Trophoblast cell (in vitro differentiated cells and primary cell): ENCODE measurements at regions not wholly inside any gene's neighbourhood (a gene's known extent, or its start where the extent isn't known, plus 50 kb on each side); places are given as distances from the start of the nearest gene placed in this dataset.

Source experiments
- DNase-seq, 2 donors: peaks; one replicate each; pipeline ENCODE4 v3.0.0-alpha.2; 2016
- H2AFZ ChIP-seq: 2 replicates; pipeline ENCODE4 v1.6.1; 2013; ENCODE audit warnings: low read length, moderate library complexity, mild to moderate bottlenecking; ENCODE audit not compliant: insufficient read depth, poor library complexity
- H2AK5ac ChIP-seq: 2 replicates; pipeline ENCODE4 v1.6.1; 2013; ENCODE audit warnings: mild to moderate bottlenecking, low read length
- H2BK120ac ChIP-seq: 2 replicates; pipeline ENCODE4 v1.6.1; 2013; ENCODE audit warnings: low read length, mild to moderate bottlenecking, moderate library complexity; ENCODE audit not compliant: insufficient read depth, poor library complexity
- H2BK12ac ChIP-seq: 2 replicates; pipeline ENCODE4 v1.6.1; 2013; ENCODE audit warnings: mild to moderate bottlenecking, low read length, moderate library complexity
- H2BK5ac ChIP-seq: 2 replicates; pipeline ENCODE4 v1.6.1; 2013; ENCODE audit warnings: low read length, low read depth, moderate library complexity, mild to moderate bottlenecking; ENCODE audit not compliant: poor library complexity
- H3K14ac ChIP-seq: 2 replicates; pipeline ENCODE4 v1.6.1; 2013; ENCODE audit warnings: mild to moderate bottlenecking, low read length
- H3K18ac ChIP-seq: 2 replicates; pipeline ENCODE4 v1.6.1; 2013; ENCODE audit warnings: mild to moderate bottlenecking, low read length
- H3K23ac ChIP-seq: 2 replicates; pipeline ENCODE4 v1.6.1; 2013; ENCODE audit warnings: low read length
- H3K27ac ChIP-seq: 2 replicates; pipeline ENCODE4 v1.5.1; 2013; ENCODE audit warnings: low read depth, mild to moderate bottlenecking, inconsistent platforms, low read length, moderate library complexity
- H3K27me3 ChIP-seq: 2 replicates; pipeline ENCODE4 v1.6.1; 2013; ENCODE audit warnings: inconsistent platforms, mild to moderate bottlenecking, low read length, moderate library complexity; ENCODE audit not compliant: insufficient read depth
- H3K36me3 ChIP-seq, 2 experiments: 1 replicate in 1 of 2; 2 replicates in 1 of 2; pipeline ENCODE4 v1.6.1; 2013; ENCODE audit warnings: low read length in 2 of 2, mild to moderate bottlenecking in 2 of 2, moderate library complexity in 1 of 2; ENCODE audit not compliant: insufficient read depth in 2 of 2, control insufficient read depth in 1 of 2
- H3K4ac ChIP-seq: 2 replicates; pipeline ENCODE4 v1.6.1; 2013; ENCODE audit warnings: low read depth, mild to moderate bottlenecking, low read length, moderate library complexity
- H3K4me1 ChIP-seq, 2 experiments: 1 replicate in 1 of 2; 2 replicates in 1 of 2; pipeline ENCODE4 v1.6.1; 2013; ENCODE audit warnings: low read length in 2 of 2, mild to moderate bottlenecking in 2 of 2, moderate library complexity in 1 of 2; ENCODE audit not compliant: insufficient read depth in 2 of 2, control insufficient read depth in 1 of 2
- H3K4me2 ChIP-seq: 2 replicates; pipeline ENCODE4 v1.6.1; 2013; ENCODE audit warnings: inconsistent platforms, mild to moderate bottlenecking, low read length, moderate library complexity
- H3K4me3 ChIP-seq: 2 replicates; pipeline ENCODE4 v1.5.1; 2013; ENCODE audit warnings: mild to moderate bottlenecking, low read depth, low read length, inconsistent platforms
- H3K79me1 ChIP-seq: one replicate; pipeline ENCODE4 v1.6.1; 2013; ENCODE audit warnings: low read length
- H3K79me2 ChIP-seq: 2 replicates; pipeline ENCODE4 v1.6.1; 2013; ENCODE audit warnings: low read length, mild to moderate bottlenecking; ENCODE audit not compliant: control insufficient read depth, insufficient read depth, poor library complexity
- H3K9ac ChIP-seq: 2 replicates; pipeline ENCODE4 v1.6.1; 2013; ENCODE audit warnings: mild to moderate bottlenecking, low read length
- H3K9me3 ChIP-seq: 2 replicates; pipeline ENCODE4 v1.6.1; 2013; ENCODE audit warnings: low read depth, mild to moderate bottlenecking, control low read depth, inconsistent platforms, low read length; ENCODE audit not compliant: insufficient read depth
- H4K12ac ChIP-seq: 2 replicates; pipeline ENCODE4 v1.6.1; 2013; ENCODE audit warnings: low read depth, mild to moderate bottlenecking, low read length, moderate library complexity
- H4K8ac ChIP-seq: 2 replicates; pipeline ENCODE4 v1.6.1; 2013; ENCODE audit warnings: low read depth, mild to moderate bottlenecking, low read length, moderate library complexity
- H4K91ac ChIP-seq: one replicate; pipeline ENCODE4 v1.6.1; 2013; ENCODE audit warnings: low read depth, mild to moderate bottlenecking, low read length, moderate library complexity
- WGBS: extraction: QIAGEN DNeasy Blood & Tissue Kit; methylation state at CpG from one replicate; pipeline ENCODE4 v1.1.7; 2013; ENCODE audit warnings: missing lambda C conversion rate; ENCODE audit not compliant: insufficient read length, insufficient coverage; ENCODE audit errors: extremely low coverage; 5-methylcytosine and 5-hydroxymethylcytosine counted together

GRCh38 chr22:49286181-49286760 lies 541.4 kb downstream of the BRD1 start:
- no peaks in the 10 kb centered on the region for H3K79me2 ChIP-seq
- H2BK120ac ChIP-seq = no peak overlapping the region
- no CpG with 5 or more reads among the region's 15 CpGs for WGBS
- no peak overlapping the region for H3K27ac ChIP-seq
- no peak overlapping the region for H2AK5ac ChIP-seq
- H3K4ac ChIP-seq = no peak overlapping the region
- no peak overlapping the region for H3K4me3 ChIP-seq
- no peaks in the 10 kb centered on the region for H3K4me1 ChIP-seq
- no peaks in the 10 kb centered on the region for H3K9me3 ChIP-seq
- H3K79me1 ChIP-seq = no peaks in the 10 kb centered on the region
- no peak overlapping the region for H3K4me2 ChIP-seq
- no peak overlapping the region for H3K23ac ChIP-seq
- no peak overlapping the region for H2AFZ ChIP-seq
- H4K91ac ChIP-seq = no peak overlapping the region
- no peaks in the 10 kb centered on the region for H3K27me3 ChIP-seq
- no peak overlapping the region for H3K18ac ChIP-seq
- H4K12ac ChIP-seq = no peak overlapping the region
- H4K8ac ChIP-seq = no peak overlapping the region
- no peak overlapping the region for H3K9ac ChIP-seq
- H3K36me3 ChIP-seq = no peaks in the 10 kb centered on the region
- no peak overlapping the region for H2BK5ac ChIP-seq
- no peak for DNase-seq
- H3K14ac ChIP-seq = no peak overlapping the region
- H2BK12ac ChIP-seq = no peak overlapping the region

GRCh38 chr22:49284931-49285330 lies 542.7 kb downstream of the BRD1 start:
- no peak overlapping the region for H2BK12ac ChIP-seq
- no peak overlapping the region for H3K4me2 ChIP-seq
- H2BK5ac ChIP-seq = no peak overlapping the region
- no peak overlapping the region for H2AFZ ChIP-seq
- no CpG with 5 or more reads among the region's 15 CpGs for WGBS
- H3K23ac ChIP-seq = no peak overlapping the region
- no peak for DNase-seq
- no peak overlapping the region for H3K18ac ChIP-seq
- H3K14ac ChIP-seq = no peak overlapping the region
- H3K79me1 ChIP-seq = no peaks in the 10 kb centered on the region
- no peak overlapping the region for H4K12ac ChIP-seq
- no peaks in the 10 kb centered on the region for H3K27me3 ChIP-seq
- H3K9me3 ChIP-seq = no peaks in the 10 kb centered on the region
- H3K36me3 ChIP-seq = no peaks in the 10 kb centered on the region
- no peak overlapping the region for H2BK120ac ChIP-seq
- H3K79me2 ChIP-seq = no peaks in the 10 kb centered on the region
- no peak overlapping the region for H2AK5ac ChIP-seq
- H4K8ac ChIP-seq = no peak overlapping the region
- H3K9ac ChIP-seq = no peak overlapping the region
- H3K4ac ChIP-seq = no peak overlapping the region
- no peaks in the 10 kb centered on the region for H3K4me1 ChIP-seq
- no peak overlapping the region for H3K4me3 ChIP-seq
- H4K91ac ChIP-seq = no peak overlapping the region
- H3K27ac ChIP-seq = no peak overlapping the region

- Histone ChIP-seq H3K9me3 (no peaks in the 10 kb centered on the region), H4K91ac (no peak overlapping the region), H3K4me1 (no peaks in the 10 kb centered on the region), H2BK12ac (no peak overlapping the region), H3K4me3 (no peak overlapping the region), H2AFZ (no peak overlapping the region), H2BK5ac (no peak overlapping the region), H3K4ac (no peak overlapping the region), H3K23ac (no peak overlapping the region), H3K27me3 (no peaks in the 10 kb centered on the region), H3K27ac (no peak overlapping the region), H2BK120ac (no peak overlapping the region), H3K9ac (no peak overlapping the region), H3K14ac (no peak overlapping the region), H4K12ac (no peak overlapping the region), H3K36me3 (no peaks in the 10 kb centered on the region), H2AK5ac (no peak overlapping the region), H3K4me2 (no peak overlapping the region), H3K79me2 (no peaks in the 10 kb centered on the region), H3K79me1 (no peaks in the 10 kb centered on the region), H3K18ac (no peak overlapping the region), H4K8ac (no peak overlapping the region)
- WGBS = no CpG with 5 or more reads among the region's 23 CpGs
- no peak for DNase-seq
These were observed 543.5 kb downstream of the BRD1 start for GRCh38 chr22:49284056-49284784.

- Histone ChIP-seq H3K18ac (no peak overlapping the region), H3K23ac (no peak overlapping the region), H3K4me1 (no peaks in the 10 kb centered on the region), H3K79me2 (no peaks in the 10 kb centered on the region), H3K4me2 (no peak overlapping the region), H4K91ac (no peak overlapping the region), H4K12ac (no peak overlapping the region), H2BK120ac (no peak overlapping the region), H3K36me3 (no peaks in the 10 kb centered on the region), H3K79me1 (no peaks in the 10 kb centered on the region), H3K27ac (no peak overlapping the region), H3K9me3 (peaks cover 2% of the 10 kb centered on the region), H3K4ac (no peak overlapping the region), H2AFZ (no peak overlapping the region), H2BK12ac (no peak overlapping the region), H3K14ac (no peak overlapping the region), H4K8ac (no peak overlapping the region), H2BK5ac (no peak overlapping the region), H3K27me3 (no peaks in the 10 kb centered on the region), H3K4me3 (no peak overlapping the region), H2AK5ac (no peak overlapping the region), H3K9ac (no peak overlapping the region)
- DNase-seq = no peak
- WGBS = no CpG with 5 or more reads among the region's 12 CpGs
These were observed 545.1 kb downstream of the BRD1 start for GRCh38 chr22:49282596-49282995.
